GM12878 (cell line): ENCODE measurements at regions not wholly inside any gene's neighbourhood (a gene's known extent, or its start where the extent isn't known, plus 50 kb on each side); places are given as distances from the start of the nearest gene placed in this dataset.

Source experiments
- ATAC-seq: fragments of 200-7000 bp; cut with Tn5 transposase; 3 replicates; pipeline ENCODE4 v1.9.1; 2020; ENCODE audit warnings: mild to moderate bottlenecking, moderate library complexity
- BruUV-seq: library from RNA; stranded (reverse); fragments of 400-500 nt; replicated peaks from 2 replicates; lab custom pipeline; 2021; lab: Mats Ljungman, UMichigan
- CTCF ChIA-PET: fragments of 300-600 bp; sonication (Branson Sonifier 250); formaldehyde crosslinking; extraction: SDS; loops from one replicate; lab custom pipeline; 2021; ENCODE audit warnings: inconsistent platforms; lab: Yijun Ruan, JAX
- POLR2A ChIA-PET: fragments of 350-600 bp; formaldehyde crosslinking; extraction: SDS; loops from one replicate; lab custom pipeline; 2021; ENCODE audit warnings: inconsistent platforms; lab: Charles Lee
- RAD21 ChIA-PET: fragments of 300-600 bp; sonication (Branson Sonifier 250); formaldehyde crosslinking; loops from one replicate; lab custom pipeline; 2023; ENCODE audit warnings: antibody characterized with exemption; ENCODE audit not compliant: unreplicated experiment; lab: Charles Lee
- SMC1A ChIA-PET: fragments of 300-600 bp; sonication (Branson Sonifier 250); formaldehyde crosslinking; loops from one replicate; lab custom pipeline; 2023; ENCODE audit not compliant: unreplicated experiment, uncharacterized antibody; lab: Charles Lee
- DNase-seq: peaks from one replicate; pipeline ENCODE4 v3.0.0-alpha.2; 2011; ENCODE audit warnings: low read depth, low spot score
- FAIRE-seq: peaks from 3 replicates; lab custom pipeline; 2011; peaks lifted over from hg19 to GRCh38; lab: Jason Lieb, UNC
- H2AFZ ChIP-seq: 2 replicates; pipeline ENCODE4 v1.6.0; 2011; ENCODE audit warnings: low read depth, low read length, control low read depth; ENCODE audit not compliant: control insufficient read depth
- H3K27ac ChIP-seq: 2 replicates; pipeline ENCODE4 v1.5.1; 2011; ENCODE audit warnings: control low read depth; ENCODE audit not compliant: control insufficient read depth, insufficient read depth
- H3K27me3 ChIP-seq, 2 experiments: replicated peaks in 1 of 2; 2 replicates each; pipeline versions ENCODE4 v1.6.0 to v1.6.1; 2011; ENCODE audit warnings: low read length in 1 of 2; ENCODE audit not compliant: control insufficient read depth in 2 of 2, insufficient read depth in 2 of 2
- H3K36me3 ChIP-seq, 2 experiments: 2 replicates each; pipeline ENCODE4 v1.5.1; 2011; ENCODE audit warnings: low read length in 1 of 2; ENCODE audit not compliant: control insufficient read depth in 2 of 2, insufficient read depth in 2 of 2
- H3K4me1 ChIP-seq: 2 replicates; pipeline ENCODE4 v1.6.1; 2011; ENCODE audit warnings: mild to moderate bottlenecking, low read length, moderate library complexity, mixed read lengths; ENCODE audit not compliant: control insufficient read depth, insufficient read depth
- H3K4me2 ChIP-seq: 2 replicates; pipeline ENCODE4 v1.6.0; 2011; ENCODE audit warnings: control low read depth; ENCODE audit not compliant: control insufficient read depth, insufficient read depth
- H3K4me3 ChIP-seq: fragments of 200-600 bp; sonication (generic); 2 replicates; pipeline ENCODE4 v1.5.1; 2016
- H3K79me2 ChIP-seq: 2 replicates; pipeline ENCODE4 v1.6.0; 2011; ENCODE audit warnings: low read length; ENCODE audit not compliant: control insufficient read depth, insufficient read depth
- H3K9ac ChIP-seq: 2 replicates; pipeline ENCODE4 v1.8.0; 2011; ENCODE audit warnings: low read length, control low read depth, mixed read lengths; ENCODE audit not compliant: control insufficient read depth, insufficient read depth
- H3K9me3 ChIP-seq: replicated peaks from 3 replicates; pipeline ENCODE4 v1.5.1; 2011; ENCODE audit warnings: mild to moderate bottlenecking, low read length; ENCODE audit not compliant: control insufficient read depth, insufficient read depth
- H4K20me1 ChIP-seq: 2 replicates; pipeline ENCODE4 v1.6.0; 2011; ENCODE audit not compliant: control insufficient read depth, insufficient read depth
- BCL11A ChIP-seq: IDR thresholded peaks from 2 replicates; pipeline ENCODE4 v1.6.1; 2011; ENCODE audit warnings: low read depth, low read length
- CTCF ChIP-seq, 3 experiments: IDR thresholded peaks in 2 of 3; conservative IDR thresholded peaks in 1 of 3; 2 replicates each; pipeline ENCODE4 v1.5.1; 2011; ENCODE audit warnings: low read depth in 3 of 3, low read length in 3 of 3, mild to moderate bottlenecking in 3 of 3, control low read depth in 2 of 3, moderate library complexity in 2 of 3, inconsistent platforms in 1 of 3, mixed read lengths in 1 of 3; ENCODE audit not compliant: control insufficient read depth in 2 of 3, insufficient read depth in 1 of 3; ENCODE audit errors: extremely low read depth in 1 of 3
- DPF2 ChIP-seq: fragments of 450-650 bp; IDR thresholded peaks from 2 replicates; pipeline ENCODE4 v1.6.1; 2017; ENCODE audit warnings: mild to moderate bottlenecking
- HDAC2 ChIP-seq: fragments of 200-600 bp; sonication (generic); IDR thresholded peaks from 2 replicates; pipeline ENCODE4 v1.6.1; 2017
- IRF4 ChIP-seq: IDR thresholded peaks from 2 replicates; pipeline ENCODE4 v1.6.1; 2011; ENCODE audit warnings: low read depth, low read length
- MTA2 ChIP-seq: fragments of 450-650 bp; IDR thresholded peaks from 2 replicates; pipeline ENCODE4 v1.6.1; 2016; ENCODE audit warnings: low read depth, mild to moderate bottlenecking, moderate library complexity
- NFXL1 ChIP-seq: fragments of 450-650 bp; IDR thresholded peaks from 2 replicates; pipeline ENCODE4 v1.6.1; 2017; ENCODE audit warnings: antibody characterized with exemption, mild to moderate bottlenecking, borderline replicate concordance
- NFYA ChIP-seq: IDR thresholded peaks from 2 replicates; pipeline ENCODE4 v1.6.1; 2011; ENCODE audit warnings: low read depth, mild to moderate bottlenecking, low read length, improper control_type of control experiment, borderline replicate concordance
- POLR2A ChIP-seq: IDR thresholded peaks from 2 replicates; pipeline ENCODE4 v1.6.1; 2011; ENCODE audit warnings: low read depth, mild to moderate bottlenecking, low read length
- SPI1 ChIP-seq: IDR thresholded peaks from 2 replicates; pipeline ENCODE4 v1.6.1; 2011; ENCODE audit warnings: low read depth, mild to moderate bottlenecking, low read length, moderate library complexity, borderline replicate concordance; ENCODE audit not compliant: insufficient read depth
- STAT3 ChIP-seq: IDR thresholded peaks from 2 replicates; pipeline ENCODE4 v1.6.1; 2011; ENCODE audit warnings: low read depth, low read length, improper control_type of control experiment
- TCF3 ChIP-seq: IDR thresholded peaks from 2 replicates; pipeline ENCODE4 v1.6.1; 2012; ENCODE audit warnings: low read depth, mild to moderate bottlenecking, low read length, borderline replicate concordance; ENCODE audit not compliant: insufficient read depth
- WRNIP1 ChIP-seq: IDR thresholded peaks from 2 replicates; pipeline ENCODE4 v1.6.1; 2011; ENCODE audit warnings: low read depth, low read length, improper control_type of control experiment, borderline replicate concordance
- ZNF217 ChIP-seq: fragments of 450-650 bp; IDR thresholded peaks from 2 replicates; pipeline ENCODE4 v1.6.1; 2017; ENCODE audit warnings: antibody characterized with exemption, mild to moderate bottlenecking
- WGBS: methylation state at CpG from one replicate; pipeline ENCODE4 v1.1.6; 2016; ENCODE audit warnings: low lambda C conversion rate; ENCODE audit not compliant: insufficient replicate concordance, insufficient coverage; ENCODE audit errors: missing lambda C conversion rate; 5-methylcytosine and 5-hydroxymethylcytosine counted together
- in situ Hi-C: fragments of 300-500 bp; cut with MboI; formaldehyde crosslinking; loops from 9 replicates; pipeline ENCODE4 v1.14.3; 2018; ENCODE audit warnings: mixed read lengths
- intact Hi-C: fragments of 100-400 bp; cut with micrococcal nuclease; formaldehyde crosslinking; loops from one replicate; pipeline ENCODE4 v1.14.2; 2022; ENCODE audit not compliant: unreplicated experiment
- TF ChIP-seq, protein P1 (sequence below): IDR thresholded peaks from 2 replicates; pipeline ENCODE4 v1.6.1; 2012; ENCODE audit warnings: low read depth, low read length, improper control_type of control experiment
- TF ChIP-seq, protein P2 (sequence below): fragments of 450-650 bp; IDR thresholded peaks from 2 replicates; pipeline ENCODE4 v1.6.1; 2017; ENCODE audit warnings: mild to moderate bottlenecking, low read depth, inconsistent platforms; ENCODE audit not compliant: poor library complexity, severe bottlenecking

DNA sequence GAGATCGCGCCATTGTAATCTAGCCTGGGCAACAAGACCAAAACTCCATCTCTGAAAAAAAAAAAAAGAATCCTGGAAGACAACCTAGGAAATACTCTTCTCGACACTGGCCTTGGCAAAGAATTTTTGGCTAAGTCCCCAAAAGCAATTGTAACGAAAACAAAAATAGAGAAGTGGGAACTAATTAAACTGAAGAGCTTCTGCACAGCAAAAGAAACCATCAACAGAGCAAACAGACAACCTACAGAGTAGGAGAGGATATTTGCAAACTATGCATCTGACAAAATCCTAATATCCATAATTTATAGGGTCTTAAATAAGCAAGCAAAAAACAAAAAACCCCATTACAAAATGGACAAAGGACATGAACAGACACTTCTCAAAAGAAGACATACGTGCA, 76.5 kb upstream of the DUSP21 start:
- BruUV-seq, result no TSS peak
- ChIA-PET CTCF (no interaction called here), SMC1A (no interaction called here), POLR2A (interaction anchor here (0.6 kb wide), 1 partner anchor 854 kb away, joined by 3 read pairs; no protein-coding TSS in a partner anchor), RAD21 (no interaction called here)
- FAIRE-seq, result no peak
- H3K79me2 ChIP-seq, result no peaks in the 10 kb centered on the region
- H3K4me2 ChIP-seq, result no peak overlapping the region
- TF ChIP-seq NFXL1 (no peak), SPI1 (peak; percentile 78; the same call in 1 of the 2 replicates), MTA2 (peak; percentile 69)
- H3K27ac ChIP-seq, result no peak overlapping the region
- no peak overlapping the region for H3K4me3 ChIP-seq
- in situ Hi-C loops, result no loop called here
- no peaks in the 10 kb centered on the region; the same call in 2 of the 3 replicates for H3K9me3 ChIP-seq
- no peaks in the 10 kb centered on the region for H3K4me1 ChIP-seq
- ATAC-seq, result no peak
- H3K36me3 ChIP-seq, result no peaks in the 10 kb centered on the region
- no peak overlapping the region for H2AFZ ChIP-seq
- no peak overlapping the region for H3K9ac ChIP-seq
- intact Hi-C loops, result no loop called here
- no peaks in the 10 kb centered on the region for H4K20me1 ChIP-seq
- H3K27me3 ChIP-seq, result no peaks in the 10 kb centered on the region
- 35% methylated on average over 5 of the region's 5 CpGs for WGBS
- DNase-seq, result no peak

DNA sequence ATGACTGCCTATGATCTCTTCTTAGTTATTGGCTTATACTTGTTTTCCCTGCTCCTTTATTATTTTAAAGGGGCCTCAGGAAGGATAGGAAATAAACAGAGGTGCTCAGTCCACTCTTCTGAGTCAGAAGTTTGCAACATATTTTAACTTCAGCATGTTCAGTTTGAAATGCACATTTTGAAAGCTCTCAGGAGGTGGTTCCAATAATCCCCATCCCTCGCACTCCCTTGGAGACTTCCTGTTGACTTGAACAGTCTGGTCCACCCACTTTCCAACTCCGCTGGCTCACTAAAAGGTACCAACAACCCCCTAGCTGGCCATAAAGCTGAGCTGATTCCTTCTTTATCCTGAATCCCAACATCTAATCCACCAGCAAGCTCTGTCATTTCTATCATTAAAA, 78.3 kb upstream of the DUSP21 start:
- Histone ChIP-seq H3K4me3 (no peak overlapping the region), H3K4me1 (no peaks in the 10 kb centered on the region), H3K27ac (no peak overlapping the region), H3K4me2 (no peak overlapping the region), H4K20me1 (no peaks in the 10 kb centered on the region), H3K36me3 (no peaks in the 10 kb centered on the region), H3K79me2 (no peaks in the 10 kb centered on the region), H3K9ac (no peak overlapping the region), H3K27me3 (no peaks in the 10 kb centered on the region; a peak in 1 of 4 replicates), H3K9me3 (no peaks in the 10 kb centered on the region; the same call in 2 of the 3 replicates), H2AFZ (no peak overlapping the region)
- in situ Hi-C loops (no loop called here), intact Hi-C loops (no loop called here)
- RAD21 ChIA-PET, result no interaction called here
- CTCF ChIA-PET, result interaction anchor here (0.7 kb wide), 1 partner anchor 134 kb away, joined by 3 read pairs; no protein-coding TSS in a partner anchor
- no peak for ATAC-seq
- no peak for DNase-seq
- POLR2A ChIA-PET, result no interaction called here
- no peak for FAIRE-seq
- SMC1A ChIA-PET, result no interaction called here
- 55% methylated on average over 2 of the region's 2 CpGs for WGBS
- no TSS peak for BruUV-seq
- TF ChIP-seq HDAC2 (no peak), CTCF (IDR thresholded peaks at IDR 0.05 in 2 of 3, conservative IDR thresholded peaks at IDR 0.05 in 1 of 3; ENCODE audit: control insufficient read depth in 2 of 3, extremely low read depth in 1 of 3, insufficient read depth in 1 of 3, low read depth in 3 of 3, low read length in 3 of 3) (no peak), WRNIP1 (no peak), TCF3 (no peak), BCL11A (no peak), IRF4 (no peak), DPF2 (no peak), ZNF217 (no peak), POLR2A (no peak), STAT3 (no peak), NFYA (no peak)
- TF ChIP-seq, protein P1, sequence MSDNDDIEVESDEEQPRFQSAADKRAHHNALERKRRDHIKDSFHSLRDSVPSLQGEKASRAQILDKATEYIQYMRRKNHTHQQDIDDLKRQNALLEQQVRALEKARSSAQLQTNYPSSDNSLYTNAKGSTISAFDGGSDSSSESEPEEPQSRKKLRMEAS, result no peak
- TF ChIP-seq, protein P2, sequence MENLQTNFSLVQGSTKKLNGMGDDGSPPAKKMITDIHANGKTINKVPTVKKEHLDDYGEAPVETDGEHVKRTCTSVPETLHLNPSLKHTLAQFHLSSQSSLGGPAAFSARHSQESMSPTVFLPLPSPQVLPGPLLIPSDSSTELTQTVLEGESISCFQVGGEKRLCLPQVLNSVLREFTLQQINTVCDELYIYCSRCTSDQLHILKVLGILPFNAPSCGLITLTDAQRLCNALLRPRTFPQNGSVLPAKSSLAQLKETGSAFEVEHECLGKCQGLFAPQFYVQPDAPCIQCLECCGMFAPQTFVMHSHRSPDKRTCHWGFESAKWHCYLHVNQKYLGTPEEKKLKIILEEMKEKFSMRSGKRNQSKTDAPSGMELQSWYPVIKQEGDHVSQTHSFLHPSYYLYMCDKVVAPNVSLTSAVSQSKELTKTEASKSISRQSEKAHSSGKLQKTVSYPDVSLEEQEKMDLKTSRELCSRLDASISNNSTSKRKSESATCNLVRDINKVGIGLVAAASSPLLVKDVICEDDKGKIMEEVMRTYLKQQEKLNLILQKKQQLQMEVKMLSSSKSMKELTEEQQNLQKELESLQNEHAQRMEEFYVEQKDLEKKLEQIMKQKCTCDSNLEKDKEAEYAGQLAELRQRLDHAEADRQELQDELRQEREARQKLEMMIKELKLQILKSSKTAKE, result no peak
